CD4-positive, alpha-beta T cell treated with Interleukin-1 beta for 1 hour (primary cell): ENCODE measurements at regions not wholly inside any gene's neighbourhood (a gene's known extent, or its start where the extent isn't known, plus 50 kb on each side); places are given as distances from the start of the nearest gene placed in this dataset.

ENCODE experiments used
- DNase-seq, 2 donors: peaks; one replicate each; pipeline ENCODE4 v3.0.0-alpha.2; 2020 to 2022

- DNase-seq = no peak
Observed at GRCh38 chr5:8241558-8241957, 372.6 kb downstream of the MTRR start.

GRCh38 chr5:8247049-8247899 is 378.3 kb downstream of the MTRR start:
- no peak for DNase-seq

GRCh38 chr5:8253376-8253775 is 384.4 kb downstream of the MTRR start:
- no peak for DNase-seq

GRCh38 chr5:8254674-8255073 is 385.7 kb downstream of the MTRR start:
- no peak for DNase-seq

- no peak for DNase-seq
Observed at GRCh38 chr5:8258801-8259200, 389.9 kb downstream of the MTRR start.

GRCh38 chr5:8270246-8270645 is 401.3 kb downstream of the MTRR start:
- no peak for DNase-seq

- no peak for DNase-seq
Observed at GRCh38 chr5:8280711-8281363, 411.9 kb downstream of the MTRR start.

GRCh38 chr5:8288334-8288733 is 419.4 kb downstream of the MTRR start:
- no peak for DNase-seq

- DNase-seq = no peak
Observed at GRCh38 chr5:8288897-8289516, 420.1 kb downstream of the MTRR start.

GRCh38 chr5:8289779-8290178 is 420.8 kb downstream of the MTRR start:
- DNase-seq = no peak

GRCh38 chr5:8290721-8291120 is 421.8 kb downstream of the MTRR start:
- no peak for DNase-seq

GRCh38 chr5:8291641-8292040 is 422.7 kb downstream of the MTRR start:
- no peak for DNase-seq

- no peak for DNase-seq
Observed at GRCh38 chr5:8295141-8295540, 426.2 kb downstream of the MTRR start.

- DNase-seq = no peak
Observed at GRCh38 chr5:8299716-8300115, 430.8 kb downstream of the MTRR start.

GRCh38 chr5:8304341-8304740 is 435.4 kb downstream of the MTRR start:
- DNase-seq = no peak

GRCh38 chr5:8306288-8306896 is 437.4 kb downstream of the MTRR start:
- DNase-seq = no peak

GRCh38 chr5:8314965-8315364 is 446.0 kb downstream of the MTRR start:
- DNase-seq = no peak

GRCh38 chr5:8316608-8317280 is 447.8 kb downstream of the MTRR start:
- DNase-seq = no peak

GRCh38 chr5:8317335-8317734 is 448.4 kb downstream of the MTRR start:
- no peak for DNase-seq

- DNase-seq = no peak
Observed at GRCh38 chr5:8320244-8320643, 451.3 kb downstream of the MTRR start.

- no peak for DNase-seq
Observed at GRCh38 chr5:8321272-8321671, 452.3 kb downstream of the MTRR start.

GRCh38 chr5:8322484-8322883 is 453.5 kb downstream of the MTRR start:
- no peak for DNase-seq

- DNase-seq = no peak
Observed at GRCh38 chr5:8327016-8327415, 458.1 kb downstream of the MTRR start.
